K562 (cell line): ENCODE measurements at regions not wholly inside any gene's neighbourhood (a gene's known extent, or its start where the extent isn't known, plus 50 kb on each side); places are given as distances from the start of the nearest gene placed in this dataset.

ENCODE experiments used
- CTCF ChIP-seq, 3 experiments: IDR thresholded peaks in 2 of 3; conservative IDR thresholded peaks in 1 of 3; 2 replicates each; pipeline ENCODE4 v1.5.1; 2011 to 2012; ENCODE audit warnings: low read length in 3 of 3, mild to moderate bottlenecking in 3 of 3, control low read depth in 2 of 3, improper control_type of control experiment in 1 of 3, inconsistent platforms in 1 of 3, low read depth in 1 of 3, mixed read lengths in 1 of 3, moderate library complexity in 1 of 3; ENCODE audit not compliant: insufficient read depth in 2 of 3
- FOXP1 ChIP-seq: sonication (generic); formaldehyde crosslinking; IDR thresholded peaks from 2 replicates; pipeline ENCODE4 v1.8.0; 2022; ENCODE audit warnings: mild to moderate bottlenecking, missing genetic modification reagents
- NFE2 ChIP-seq: IDR thresholded peaks from 2 replicates; pipeline ENCODE4 v1.6.1; 2014; ENCODE audit warnings: antibody characterized with exemption, low read depth
- PHF21A ChIP-seq: fragments of 450-650 bp; IDR thresholded peaks from 2 replicates; pipeline ENCODE4 v1.6.1; 2017; ENCODE audit warnings: low read depth, borderline replicate concordance
- SP2 ChIP-seq: IDR thresholded peaks from 2 replicates; pipeline ENCODE4 v1.6.1; 2011; ENCODE audit warnings: mild to moderate bottlenecking, low read depth, low read length, moderate library complexity; ENCODE audit not compliant: poor library complexity, severe bottlenecking; ENCODE audit errors: extremely low read depth
- TCF7L2 ChIP-seq: fragments of 150-350 bp; IDR thresholded peaks from 2 replicates; pipeline ENCODE4 v1.6.1; 2016; ENCODE audit warnings: low read depth, mild to moderate bottlenecking, low read length, moderate library complexity
- TEAD2 ChIP-seq: fragments of 450-650 bp; IDR thresholded peaks from 2 replicates; pipeline ENCODE4 v1.6.1; 2016; ENCODE audit warnings: missing genetic modification characterization, control low read depth, missing compliant biosample characterization
- ZNF589 ChIP-seq: fragments of 200-800 bp; sonication (Bioruptor generic); IDR thresholded peaks from 2 replicates; pipeline ENCODE4 v1.6.1; 2016; ENCODE audit warnings: low read depth, missing genetic modification characterization, missing compliant biosample characterization

GRCh38 chr2:175628243-175628642 lies 373.8 kb downstream of the LNPK start:
- TF ChIP-seq CTCF (IDR thresholded peaks at IDR 0.05 in 2 of 3, conservative IDR thresholded peaks at IDR 0.05 in 1 of 3; ENCODE audit: insufficient read depth in 2 of 3, low read depth in 1 of 3, low read length in 3 of 3): no peak
- TF ChIP-seq NFE2: no peak
- TF ChIP-seq TEAD2 (tag): no peak
- TF ChIP-seq ZNF589 (CRISPR knock-in tag): no peak
- no peak for TF ChIP-seq SP2
- no peak for TF ChIP-seq PHF21A
- TF ChIP-seq TCF7L2: no peak
- no peak for TF ChIP-seq FOXP1 (CRISPR knock-in tag)
